Vagina (tissue), 2 donors: ENCODE measurements at regions not wholly inside any gene's neighbourhood (a gene's known extent, or its start where the extent isn't known, plus 50 kb on each side); places are given as distances from the start of the nearest gene placed in this dataset.

ENCODE experiments used
- DNase-seq, 2 donors: peaks; one replicate each; pipeline ENCODE4 v3.0.0-alpha.2; 2017; ENCODE audit errors: extremely low spot score in 2 of 2
- H3K27ac ChIP-seq: fragments of 200-600 bp; sonication (generic); one replicate; pipeline ENCODE4 v1.5.1; 2019
- H3K27me3 ChIP-seq: fragments of 200-600 bp; sonication (generic); one replicate; pipeline ENCODE4 v1.5.1; 2019
- H3K36me3 ChIP-seq, 2 donors: fragments of 200-600 bp; sonication (generic); one replicate each; pipeline ENCODE4 v1.5.1; 2017 to 2019
- H3K4me1 ChIP-seq: fragments of 200-600 bp; sonication (generic); one replicate; pipeline ENCODE4 v1.5.1; 2019
- H3K4me3 ChIP-seq, 2 donors: fragments of 200-600 bp; sonication (generic); 1 replicate in 1 of 2; 2 replicates in 1 of 2; pipeline ENCODE4 v1.5.1; 2016 to 2019
- H3K9me3 ChIP-seq: fragments of 200-600 bp; sonication (generic); one replicate; pipeline ENCODE4 v1.5.1; 2019
- CTCF ChIP-seq, 3 experiments: fragments of 450-650 bp in 2 of 3; fragments of 200-600 bp in 1 of 3; sonication (generic) in 1 of 3; IDR thresholded peaks; one replicate each; pipeline ENCODE4 v1.5.1; 2017 to 2019; ENCODE audit warnings: antibody characterized with exemption in 3 of 3, mild to moderate bottlenecking in 2 of 3, moderate library complexity in 2 of 3
- POLR2A ChIP-seq, 2 donors: fragments of 450-650 bp; IDR thresholded peaks; one replicate each; pipeline ENCODE4 v1.6.1; 2017; ENCODE audit warnings: antibody characterized with exemption in 2 of 2, mild to moderate bottlenecking in 2 of 2, moderate library complexity in 2 of 2
- POLR2AphosphoS5 ChIP-seq, 2 donors: sonication (generic); formaldehyde crosslinking; IDR thresholded peaks; one replicate each; pipeline ENCODE4 v1.9.0; 2017; ENCODE audit warnings: antibody characterized with exemption in 2 of 2, mild to moderate bottlenecking in 2 of 2, low read depth in 1 of 2; ENCODE audit not compliant: insufficient read depth in 1 of 2
- intact Hi-C: fragments of 100-400 bp; cut with DNase I; formaldehyde crosslinking; loops from one replicate; pipeline ENCODE4 v1.15.1; 2023

GRCh38 chr14:30507209-30507608, 51.7 kb upstream of the G2E3 start:
- H3K9me3 ChIP-seq = no peaks in the 10 kb centered on the region
- no peak for DNase-seq
- no peak for TF ChIP-seq CTCF (IDR thresholded peaks at IDR 0.05)
- no peak for TF ChIP-seq POLR2AphosphoS5 (IDR thresholded peaks at IDR 0.05; ENCODE audit: insufficient read depth in 1 of 2, low read depth in 1 of 2)
- TF ChIP-seq POLR2A (IDR thresholded peaks at IDR 0.05) = no peak
- no peak overlapping the region for H3K27ac ChIP-seq
- no peak overlapping the region for H3K4me3 ChIP-seq
- H3K4me1 ChIP-seq = no peaks in the 10 kb centered on the region
- intact Hi-C loops = no loop called here
- no peaks in the 10 kb centered on the region for H3K27me3 ChIP-seq
- H3K36me3 ChIP-seq = no peaks in the 10 kb centered on the region
